ENCODE measurements at regions not wholly inside any gene's neighbourhood (a gene's known extent, or its start where the extent isn't known, plus 50 kb on each side); places are given as distances from the start of the nearest gene placed in this dataset.

GRCh38 chr22:48651036-48651890 lies 1176.4 kb downstream of the BRD1 start:
- Histone ChIP-seq H3K27me3 (ENCODE audit: insufficient read depth, low read length, poor library complexity, severe bottlenecking) (no peaks in the 10 kb centered on the region), H3K27ac (ENCODE audit: low read depth, low read length) (no peak overlapping the region), H3K4me3 (ENCODE audit: low read length) (no peak overlapping the region), H3K4me1 (ENCODE audit: insufficient read depth, low read length) (no peaks in the 10 kb centered on the region), H3K36me3 (ENCODE audit: insufficient read depth, low read length) (no peaks in the 10 kb centered on the region), H3K9me3 (ENCODE audit: low read length) (no peaks in the 10 kb centered on the region)
- CTCF ChIA-PET = no interaction called here
- DNase-seq = no peak
- Mint-ChIP-seq H3K4me1 (no peaks in the 10 kb centered on the region), H3K9me3 (peaks cover 0 to 2% (median 0%) of the 10 kb centered on the region in 5 donors), H3K27me3 (no peaks in the 10 kb centered on the region), H3K27ac (no peak overlapping the region), H3K4me3 (no peak overlapping the region), H3K36me3 (no peaks in the 10 kb centered on the region)
- POLR2A ChIA-PET = no interaction called here

- no peak overlapping the region for H3K4me3 Mint-ChIP-seq
- H3K27me3 Mint-ChIP-seq = no peaks in the 10 kb centered on the region
- ChIA-PET POLR2A (no interaction called here), CTCF (no interaction called here)
- Histone ChIP-seq H3K27me3 (ENCODE audit: insufficient read depth, low read length, poor library complexity, severe bottlenecking) (no peaks in the 10 kb centered on the region), H3K4me1 (ENCODE audit: insufficient read depth, low read length) (no peaks in the 10 kb centered on the region), H3K36me3 (ENCODE audit: insufficient read depth, low read length) (no peaks in the 10 kb centered on the region), H3K9me3 (ENCODE audit: low read length) (no peaks in the 10 kb centered on the region), H3K4me3 (ENCODE audit: low read length) (no peak overlapping the region), H3K27ac (ENCODE audit: low read depth, low read length) (no peak overlapping the region)
- H3K4me1 Mint-ChIP-seq = no peaks in the 10 kb centered on the region
- peaks cover 0 to 2% (median 0%) of the 10 kb centered on the region in 5 donors for H3K9me3 Mint-ChIP-seq
- no peaks in the 10 kb centered on the region for H3K36me3 Mint-ChIP-seq
- no peak overlapping the region for H3K27ac Mint-ChIP-seq
- no peak for DNase-seq
These were observed 1177.2 kb downstream of the BRD1 start for GRCh38 chr22:48650323-48651035.

- Histone ChIP-seq H3K4me3 (ENCODE audit: low read length) (no peak overlapping the region), H3K36me3 (ENCODE audit: insufficient read depth, low read length) (no peaks in the 10 kb centered on the region)
These were observed 1178.2 kb downstream of the BRD1 start for GRCh38 chr22:48649466-48649865.

GRCh38 chr22:48649031-48649430 lies 1178.6 kb downstream of the BRD1 start:
- POLR2A ChIA-PET = no interaction called here

More at GRCh38 chr22:48649466-48649865, 1178.2 kb downstream of the BRD1 start:
- Mint-ChIP-seq H3K27me3 (no peaks in the 10 kb centered on the region), H3K4me3 (no peak overlapping the region), H3K27ac (no peak overlapping the region), H3K9me3 (peaks cover 0 to 2% (median 0%) of the 10 kb centered on the region in 5 donors), H3K4me1 (no peaks in the 10 kb centered on the region), H3K36me3 (no peaks in the 10 kb centered on the region)
- Histone ChIP-seq H3K9me3 (ENCODE audit: low read length) (no peaks in the 10 kb centered on the region), H3K27ac (ENCODE audit: low read depth, low read length) (no peak overlapping the region), H3K4me1 (ENCODE audit: insufficient read depth, low read length) (no peaks in the 10 kb centered on the region), H3K27me3 (ENCODE audit: insufficient read depth, low read length, poor library complexity, severe bottlenecking) (no peaks in the 10 kb centered on the region)
- ChIA-PET CTCF (no interaction called here), POLR2A (no interaction called here)
- DNase-seq = no peak

GRCh38 chr22:48647606-48648515 lies 1179.8 kb downstream of the BRD1 start:
- H3K27ac ChIP-seq (ENCODE audit: low read depth, low read length) = no peak overlapping the region
- no peaks in the 10 kb centered on the region for H3K36me3 Mint-ChIP-seq
- DNase-seq = no peak
- CTCF ChIA-PET = no interaction called here
- H3K36me3 ChIP-seq (ENCODE audit: insufficient read depth, low read length) = no peaks in the 10 kb centered on the region
- no peak overlapping the region for H3K27ac Mint-ChIP-seq
- no peak overlapping the region for H3K4me3 ChIP-seq (ENCODE audit: low read length)
- POLR2A ChIA-PET = no interaction called here
- H3K9me3 Mint-ChIP-seq = peaks cover 0 to 2% (median 0%) of the 10 kb centered on the region in 5 donors
- H3K9me3 ChIP-seq (ENCODE audit: low read length) = no peaks in the 10 kb centered on the region
- no peaks in the 10 kb centered on the region for H3K4me1 ChIP-seq (ENCODE audit: insufficient read depth, low read length)
- no peaks in the 10 kb centered on the region for H3K27me3 Mint-ChIP-seq
- no peaks in the 10 kb centered on the region for H3K4me1 Mint-ChIP-seq
- H3K27me3 ChIP-seq (ENCODE audit: insufficient read depth, low read length, poor library complexity, severe bottlenecking) = no peaks in the 10 kb centered on the region
- H3K4me3 Mint-ChIP-seq = no peak overlapping the region

More at GRCh38 chr22:48649031-48649430, 1178.6 kb downstream of the BRD1 start:
- H3K4me1 Mint-ChIP-seq = no peaks in the 10 kb centered on the region
- H3K36me3 Mint-ChIP-seq = no peaks in the 10 kb centered on the region
- H3K4me3 Mint-ChIP-seq = no peak overlapping the region
- H3K27ac Mint-ChIP-seq = no peak overlapping the region
- H3K27me3 ChIP-seq (ENCODE audit: insufficient read depth, low read length, poor library complexity, severe bottlenecking) = no peaks in the 10 kb centered on the region
- H3K9me3 Mint-ChIP-seq = peaks cover 0 to 2% (median 0%) of the 10 kb centered on the region in 5 donors
- CTCF ChIA-PET = no interaction called here
- DNase-seq = no peak
- H3K27me3 Mint-ChIP-seq = no peaks in the 10 kb centered on the region
- no peaks in the 10 kb centered on the region for H3K9me3 ChIP-seq (ENCODE audit: low read length)
- H3K27ac ChIP-seq (ENCODE audit: low read depth, low read length) = no peak overlapping the region
- H3K4me3 ChIP-seq (ENCODE audit: low read length) = no peak overlapping the region
- no peaks in the 10 kb centered on the region for H3K4me1 ChIP-seq (ENCODE audit: insufficient read depth, low read length)
- no peaks in the 10 kb centered on the region for H3K36me3 ChIP-seq (ENCODE audit: insufficient read depth, low read length)

GRCh38 chr22:48647051-48647450 lies 1180.6 kb downstream of the BRD1 start:
- Histone ChIP-seq H3K27ac (ENCODE audit: low read depth, low read length) (no peak overlapping the region), H3K9me3 (ENCODE audit: low read length) (no peaks in the 10 kb centered on the region), H3K36me3 (ENCODE audit: insufficient read depth, low read length) (no peaks in the 10 kb centered on the region), H3K4me3 (ENCODE audit: low read length) (no peak overlapping the region), H3K4me1 (ENCODE audit: insufficient read depth, low read length) (no peaks in the 10 kb centered on the region), H3K27me3 (ENCODE audit: insufficient read depth, low read length, poor library complexity, severe bottlenecking) (no peaks in the 10 kb centered on the region)
- no peaks in the 10 kb centered on the region for H3K4me1 Mint-ChIP-seq
- no peaks in the 10 kb centered on the region for H3K27me3 Mint-ChIP-seq
- H3K4me3 Mint-ChIP-seq = no peak overlapping the region
- POLR2A ChIA-PET = no interaction called here
- H3K27ac Mint-ChIP-seq = no peak overlapping the region
- no peaks in the 10 kb centered on the region for H3K9me3 Mint-ChIP-seq
- no peaks in the 10 kb centered on the region for H3K36me3 Mint-ChIP-seq
- no peak for DNase-seq
- CTCF ChIA-PET = no interaction called here

- H3K36me3 Mint-ChIP-seq = no peaks in the 10 kb centered on the region
- no peak overlapping the region for H3K4me3 ChIP-seq (ENCODE audit: low read length)
- H3K27ac ChIP-seq (ENCODE audit: low read depth, low read length) = no peak overlapping the region
- ChIA-PET POLR2A (no interaction called here), CTCF (no interaction called here)
- no peaks in the 10 kb centered on the region for H3K4me1 ChIP-seq (ENCODE audit: insufficient read depth, low read length)
- H3K27me3 ChIP-seq (ENCODE audit: insufficient read depth, low read length, poor library complexity, severe bottlenecking) = no peaks in the 10 kb centered on the region
- H3K27me3 Mint-ChIP-seq = no peaks in the 10 kb centered on the region
- no peaks in the 10 kb centered on the region for H3K9me3 ChIP-seq (ENCODE audit: low read length)
- H3K9me3 Mint-ChIP-seq = no peaks in the 10 kb centered on the region
- H3K36me3 ChIP-seq (ENCODE audit: insufficient read depth, low read length) = no peaks in the 10 kb centered on the region
- DNase-seq = no peak
- no peak overlapping the region for H3K4me3 Mint-ChIP-seq
- no peaks in the 10 kb centered on the region for H3K4me1 Mint-ChIP-seq
- H3K27ac Mint-ChIP-seq = no peak overlapping the region
These were observed 1181.3 kb downstream of the BRD1 start for GRCh38 chr22:48646216-48646925.

Data from CD8-positive, alpha-beta memory T cell (primary cell).